Astrocyte of the cerebellum (primary cell): ENCODE measurements at regions not wholly inside any gene's neighbourhood (a gene's known extent, or its start where the extent isn't known, plus 50 kb on each side); places are given as distances from the start of the nearest gene placed in this dataset.

Source experiments
- DNase-seq: peaks from one replicate; pipeline ENCODE4 v3.0.0-alpha.2; 2011; ENCODE audit warnings: low read depth
- H3K4me3 ChIP-seq: 2 replicates; pipeline ENCODE4 v1.5.1; 2011; ENCODE audit warnings: mild to moderate bottlenecking, low read depth, low read length, moderate library complexity
- CTCF ChIP-seq: IDR thresholded peaks from 2 replicates; pipeline ENCODE4 v1.5.1; 2012; ENCODE audit warnings: low read length, low read depth, moderate library complexity, mild to moderate bottlenecking; ENCODE audit errors: missing control alignments
- in situ Hi-C: cut with HindIII; loops from 2 replicates; pipeline ENCODE4 v1.10.0; 2017; ENCODE audit warnings: low sequenced_read_pairs

- DNase-seq, result no peak
- in situ Hi-C loops, result no loop called here
- no peak overlapping the region for H3K4me3 ChIP-seq
- TF ChIP-seq CTCF, result no peak
Observed at GRCh38 chr22:27051407-27051806, 394.0 kb downstream of the MIAT start.

- in situ Hi-C loops, result no loop called here
Observed at GRCh38 chr22:27057717-27058116, 400.3 kb downstream of the MIAT start.

GRCh38 chr22:27060190-27060589 is 402.8 kb downstream of the MIAT start:
- in situ Hi-C loops, result no loop called here
- no peak for DNase-seq
- no peak overlapping the region for H3K4me3 ChIP-seq
- no peak for TF ChIP-seq CTCF

More at GRCh38 chr22:27057717-27058116, 400.3 kb downstream of the MIAT start:
- no peak for TF ChIP-seq CTCF
- H3K4me3 ChIP-seq, result no peak overlapping the region
- no peak for DNase-seq

- DNase-seq, result no peak
- no peak overlapping the region for H3K4me3 ChIP-seq
- in situ Hi-C loops, result no loop called here
- no peak for TF ChIP-seq CTCF
Observed at GRCh38 chr22:27062910-27063309, 405.5 kb downstream of the MIAT start.

- in situ Hi-C loops, result no loop called here
- no peak for DNase-seq
- H3K4me3 ChIP-seq, result no peak overlapping the region
- no peak for TF ChIP-seq CTCF
Observed at GRCh38 chr22:27063406-27063805, 406.0 kb downstream of the MIAT start.

GRCh38 chr22:27063841-27064240 is 406.5 kb downstream of the MIAT start:
- no peak for TF ChIP-seq CTCF
- no peak for DNase-seq
- in situ Hi-C loops, result no loop called here
- H3K4me3 ChIP-seq, result no peak overlapping the region

- in situ Hi-C loops, result no loop called here
- TF ChIP-seq CTCF, result no peak
- H3K4me3 ChIP-seq, result no peak overlapping the region
- no peak for DNase-seq
Observed at GRCh38 chr22:27064386-27064785, 407.0 kb downstream of the MIAT start.
